Vagina (tissue), 2 donors: ENCODE measurements at regions not wholly inside any gene's neighbourhood (a gene's known extent, or its start where the extent isn't known, plus 50 kb on each side); places are given as distances from the start of the nearest gene placed in this dataset.

Experiments used
- DNase-seq, 2 donors: peaks; one replicate each; pipeline ENCODE4 v3.0.0-alpha.2; 2017; ENCODE audit errors: extremely low spot score in 2 of 2
- H3K27ac ChIP-seq: fragments of 200-600 bp; sonication (generic); one replicate; pipeline ENCODE4 v1.5.1; 2019
- H3K27me3 ChIP-seq: fragments of 200-600 bp; sonication (generic); one replicate; pipeline ENCODE4 v1.5.1; 2019
- H3K36me3 ChIP-seq, 2 donors: fragments of 200-600 bp; sonication (generic); one replicate each; pipeline ENCODE4 v1.5.1; 2017 to 2019
- H3K4me1 ChIP-seq: fragments of 200-600 bp; sonication (generic); one replicate; pipeline ENCODE4 v1.5.1; 2019
- H3K4me3 ChIP-seq, 2 donors: fragments of 200-600 bp; sonication (generic); 1 replicate in 1 of 2; 2 replicates in 1 of 2; pipeline ENCODE4 v1.5.1; 2016 to 2019
- H3K9me3 ChIP-seq: fragments of 200-600 bp; sonication (generic); one replicate; pipeline ENCODE4 v1.5.1; 2019
- CTCF ChIP-seq, 3 experiments: fragments of 450-650 bp in 2 of 3; fragments of 200-600 bp in 1 of 3; sonication (generic) in 1 of 3; IDR thresholded peaks; one replicate each; pipeline ENCODE4 v1.5.1; 2017 to 2019; ENCODE audit warnings: antibody characterized with exemption in 3 of 3, mild to moderate bottlenecking in 2 of 3, moderate library complexity in 2 of 3
- POLR2A ChIP-seq, 2 donors: fragments of 450-650 bp; IDR thresholded peaks; one replicate each; pipeline ENCODE4 v1.6.1; 2017; ENCODE audit warnings: antibody characterized with exemption in 2 of 2, mild to moderate bottlenecking in 2 of 2, moderate library complexity in 2 of 2
- POLR2AphosphoS5 ChIP-seq, 2 donors: sonication (generic); formaldehyde crosslinking; IDR thresholded peaks; one replicate each; pipeline ENCODE4 v1.9.0; 2017; ENCODE audit warnings: antibody characterized with exemption in 2 of 2, mild to moderate bottlenecking in 2 of 2, low read depth in 1 of 2; ENCODE audit not compliant: insufficient read depth in 1 of 2
- intact Hi-C: fragments of 100-400 bp; cut with DNase I; formaldehyde crosslinking; loops from one replicate; pipeline ENCODE4 v1.15.1; 2023

DNA sequence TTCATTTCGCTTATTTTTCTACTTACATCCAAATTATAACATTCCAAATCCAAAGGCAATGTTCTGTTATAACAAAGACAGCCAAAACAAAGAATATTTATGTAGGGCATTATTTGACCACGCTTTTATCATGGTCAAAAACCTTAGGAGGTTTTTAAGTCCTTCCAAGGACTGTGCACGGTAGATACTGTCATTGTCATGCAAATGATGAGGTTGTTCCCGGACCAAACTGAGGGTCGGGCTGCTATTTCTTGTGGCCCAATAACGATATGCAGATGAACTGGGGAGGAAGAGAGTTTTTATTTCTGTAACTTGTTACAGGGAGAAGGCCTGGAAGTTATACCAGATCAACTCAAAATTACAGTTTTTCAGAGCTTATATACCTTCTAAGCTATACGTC, 56.6 kb upstream of the STEAP4 start:
- no peak overlapping the region for H3K4me3 ChIP-seq
- no peak for DNase-seq
- intact Hi-C loops: no loop called here
- no peak overlapping the region for H3K27ac ChIP-seq
- no peaks in the 10 kb centered on the region for H3K9me3 ChIP-seq
- H3K4me1 ChIP-seq: no peaks in the 10 kb centered on the region
- no peaks in the 10 kb centered on the region for H3K27me3 ChIP-seq
- H3K36me3 ChIP-seq: no peaks in the 10 kb centered on the region
- TF ChIP-seq CTCF (IDR thresholded peaks at IDR 0.05) (no peak), POLR2AphosphoS5 (IDR thresholded peaks at IDR 0.05; ENCODE audit: insufficient read depth in 1 of 2, low read depth in 1 of 2) (no peak), POLR2A (IDR thresholded peaks at IDR 0.05) (no peak)

GRCh38 chr7:88361357-88361756, 54.7 kb upstream of the STEAP4 start:
- no peaks in the 10 kb centered on the region for H3K9me3 ChIP-seq
- H3K4me3 ChIP-seq: no peak overlapping the region
- no peaks in the 10 kb centered on the region for H3K4me1 ChIP-seq
- no peaks in the 10 kb centered on the region for H3K27me3 ChIP-seq
- DNase-seq: no peak
- no peak overlapping the region for H3K27ac ChIP-seq
- no peaks in the 10 kb centered on the region for H3K36me3 ChIP-seq
- intact Hi-C loops: no loop called here
- TF ChIP-seq CTCF (IDR thresholded peaks at IDR 0.05) (no peak), POLR2A (IDR thresholded peaks at IDR 0.05) (no peak), POLR2AphosphoS5 (IDR thresholded peaks at IDR 0.05; ENCODE audit: insufficient read depth in 1 of 2, low read depth in 1 of 2) (no peak)

DNA sequence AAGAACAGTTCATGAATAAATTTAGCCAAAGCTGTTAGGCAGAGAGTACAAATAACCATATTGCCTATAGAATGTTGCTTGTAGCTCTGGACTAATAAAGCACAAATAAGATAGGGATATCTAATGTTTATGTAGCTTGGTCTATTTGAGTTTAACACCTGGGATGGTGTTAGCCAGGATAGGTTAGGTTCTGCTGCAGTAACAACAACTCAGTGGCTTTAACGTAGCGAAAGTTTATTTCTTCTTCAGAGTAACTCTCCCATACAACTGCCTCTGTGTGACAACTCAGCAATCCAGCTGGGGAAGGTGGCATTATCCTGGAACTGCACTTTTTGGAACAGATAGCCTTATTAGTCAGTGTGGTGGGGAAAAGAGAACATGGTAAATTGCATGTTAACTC, 52.2 kb upstream of the STEAP4 start:
- TF ChIP-seq CTCF (IDR thresholded peaks at IDR 0.05) (no peak), POLR2AphosphoS5 (IDR thresholded peaks at IDR 0.05; ENCODE audit: insufficient read depth in 1 of 2, low read depth in 1 of 2) (no peak), POLR2A (IDR thresholded peaks at IDR 0.05) (no peak)
- no peaks in the 10 kb centered on the region for H3K4me1 ChIP-seq
- DNase-seq: no peak
- H3K4me3 ChIP-seq: no peak overlapping the region
- no peaks in the 10 kb centered on the region for H3K9me3 ChIP-seq
- no peak overlapping the region for H3K27ac ChIP-seq
- intact Hi-C loops: no loop called here
- H3K36me3 ChIP-seq: no peaks in the 10 kb centered on the region
- H3K27me3 ChIP-seq: no peaks in the 10 kb centered on the region

- Histone ChIP-seq H3K36me3 (no peaks in the 10 kb centered on the region), H3K27me3 (no peaks in the 10 kb centered on the region), H3K27ac (no peak overlapping the region), H3K4me3 (no peak overlapping the region), H3K9me3 (no peaks in the 10 kb centered on the region), H3K4me1 (no peaks in the 10 kb centered on the region)
- intact Hi-C loops: no loop called here
- TF ChIP-seq CTCF (IDR thresholded peaks at IDR 0.05) (no peak), POLR2AphosphoS5 (IDR thresholded peaks at IDR 0.05; ENCODE audit: insufficient read depth in 1 of 2, low read depth in 1 of 2) (no peak), POLR2A (IDR thresholded peaks at IDR 0.05) (no peak)
- no peak for DNase-seq
Measured at GRCh38 chr7:88358526-88358838, 51.8 kb upstream of the STEAP4 start.

DNA sequence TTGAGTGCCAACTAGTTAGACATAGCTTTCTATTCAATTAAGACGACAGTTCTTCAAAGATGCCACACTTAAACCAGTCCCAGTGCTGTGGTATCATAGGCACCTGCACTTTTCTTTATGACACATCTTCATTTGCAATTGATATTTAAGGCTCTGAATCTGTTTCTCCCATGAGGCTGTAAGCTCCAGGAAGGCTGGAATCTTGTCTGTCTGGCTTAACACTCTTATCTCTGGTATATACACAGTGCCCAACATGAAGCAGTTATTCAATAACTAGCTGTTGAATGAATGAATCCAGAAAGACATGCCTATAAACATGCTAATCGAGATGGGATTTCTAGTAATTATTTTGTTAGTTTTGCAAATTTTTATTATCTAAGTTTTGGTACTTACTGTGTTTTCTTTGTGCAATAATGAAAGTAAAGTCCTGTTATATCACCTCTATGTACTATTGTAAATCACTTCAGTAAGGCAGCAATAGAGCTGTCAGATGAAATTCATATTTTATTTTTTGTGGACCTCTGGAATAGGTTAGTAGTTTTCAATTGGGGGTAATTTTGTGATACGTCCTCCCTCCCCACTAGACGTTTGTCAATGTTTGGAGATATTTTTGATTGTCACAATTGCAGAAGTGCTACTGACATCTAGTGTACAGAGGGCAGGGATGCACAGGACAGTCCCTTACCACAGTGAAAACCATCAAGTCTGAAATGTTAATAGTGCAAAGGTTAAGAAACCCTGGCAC, 51.3 kb upstream of the STEAP4 start:
- Histone ChIP-seq H3K4me3 (no peak overlapping the region), H3K9me3 (no peaks in the 10 kb centered on the region), H3K27me3 (no peaks in the 10 kb centered on the region), H3K4me1 (no peaks in the 10 kb centered on the region), H3K27ac (no peak overlapping the region), H3K36me3 (no peaks in the 10 kb centered on the region)
- intact Hi-C loops: no loop called here
- TF ChIP-seq POLR2A (IDR thresholded peaks at IDR 0.05) (no peak), CTCF (IDR thresholded peaks at IDR 0.05) (no peak), POLR2AphosphoS5 (IDR thresholded peaks at IDR 0.05; ENCODE audit: insufficient read depth in 1 of 2, low read depth in 1 of 2) (no peak)
- DNase-seq: no peak
